Hepatocyte (in vitro differentiated cells): ENCODE measurements at regions not wholly inside any gene's neighbourhood (a gene's known extent, or its start where the extent isn't known, plus 50 kb on each side); places are given as distances from the start of the nearest gene placed in this dataset.

Experiments
- EZH2 ChIP-seq: fragments of 200-600 bp; sonication (generic); IDR thresholded peaks from 2 replicates; pipeline ENCODE4 v1.6.1; 2016; ENCODE audit warnings: antibody characterized with exemption, mild to moderate bottlenecking, borderline replicate concordance
- TF ChIP-seq, protein P1 (sequence below): fragments of 200-600 bp; sonication (generic); IDR thresholded peaks from 2 replicates; pipeline ENCODE4 v1.5.1; 2016; ENCODE audit warnings: antibody characterized with exemption, mild to moderate bottlenecking; ENCODE audit not compliant: poor library complexity

- TF ChIP-seq, protein P1, sequence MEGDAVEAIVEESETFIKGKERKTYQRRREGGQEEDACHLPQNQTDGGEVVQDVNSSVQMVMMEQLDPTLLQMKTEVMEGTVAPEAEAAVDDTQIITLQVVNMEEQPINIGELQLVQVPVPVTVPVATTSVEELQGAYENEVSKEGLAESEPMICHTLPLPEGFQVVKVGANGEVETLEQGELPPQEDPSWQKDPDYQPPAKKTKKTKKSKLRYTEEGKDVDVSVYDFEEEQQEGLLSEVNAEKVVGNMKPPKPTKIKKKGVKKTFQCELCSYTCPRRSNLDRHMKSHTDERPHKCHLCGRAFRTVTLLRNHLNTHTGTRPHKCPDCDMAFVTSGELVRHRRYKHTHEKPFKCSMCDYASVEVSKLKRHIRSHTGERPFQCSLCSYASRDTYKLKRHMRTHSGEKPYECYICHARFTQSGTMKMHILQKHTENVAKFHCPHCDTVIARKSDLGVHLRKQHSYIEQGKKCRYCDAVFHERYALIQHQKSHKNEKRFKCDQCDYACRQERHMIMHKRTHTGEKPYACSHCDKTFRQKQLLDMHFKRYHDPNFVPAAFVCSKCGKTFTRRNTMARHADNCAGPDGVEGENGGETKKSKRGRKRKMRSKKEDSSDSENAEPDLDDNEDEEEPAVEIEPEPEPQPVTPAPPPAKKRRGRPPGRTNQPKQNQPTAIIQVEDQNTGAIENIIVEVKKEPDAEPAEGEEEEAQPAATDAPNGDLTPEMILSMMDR: no peak
- TF ChIP-seq EZH2: no peak
Observed at GRCh38 chrX:39248330-39248729, 447.1 kb downstream of the MID1IP1 start.
